GM18861 (cell line): ENCODE measurements at regions not wholly inside any gene's neighbourhood (a gene's known extent, or its start where the extent isn't known, plus 50 kb on each side); places are given as distances from the start of the nearest gene placed in this dataset.
"Not testable (repeated sequence)": the region's sequence is repeated elsewhere in the genome, so short reads cannot be mapped to it uniquely, and the experiment has no call there.

Experiments
- ATAC-seq: cut with Tn5 transposase; IDR thresholded peaks from one replicate; pipeline ENCODE4 v1.9.1; 2021; ENCODE audit not compliant: unreplicated experiment

DNA sequence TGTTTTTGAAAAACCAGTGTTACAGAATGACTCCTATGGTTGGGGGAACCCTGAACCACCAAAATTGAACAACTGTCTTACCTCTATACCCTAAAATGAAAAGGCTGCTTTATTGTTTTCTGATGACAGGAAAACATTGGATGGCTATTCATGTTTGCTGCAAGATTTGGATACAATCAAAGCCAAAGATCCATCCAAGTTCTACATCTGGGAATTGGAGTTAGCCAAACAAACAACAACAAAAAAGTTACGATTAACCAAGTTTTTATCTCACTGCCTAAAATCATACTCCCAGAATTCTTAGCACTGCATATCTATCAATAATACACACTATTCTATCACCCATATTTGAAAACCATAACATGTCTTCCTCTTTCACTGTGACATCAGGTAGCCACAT is 349.7 kb upstream of the SLC7A11 start:
- ATAC-seq, result no peak

DNA sequence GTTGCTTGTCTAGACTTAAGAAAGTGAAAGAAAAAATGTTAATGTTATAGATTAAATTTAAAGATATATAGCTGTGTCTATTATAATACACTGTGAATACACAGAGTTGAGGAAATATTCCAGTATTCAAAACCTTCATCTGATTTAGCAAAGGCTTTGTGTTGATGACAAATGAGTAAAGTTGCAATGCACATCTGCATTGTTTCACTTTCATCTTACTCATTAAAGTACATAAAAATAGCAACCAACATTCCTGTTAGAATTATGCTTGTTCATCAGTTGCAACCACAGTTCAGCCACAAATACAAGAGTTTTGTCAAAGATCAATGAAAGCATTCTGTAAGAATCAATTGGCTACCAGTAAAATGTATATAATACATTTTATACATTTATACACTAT is 346.4 kb upstream of the SLC7A11 start:
- ATAC-seq, result no peak

DNA sequence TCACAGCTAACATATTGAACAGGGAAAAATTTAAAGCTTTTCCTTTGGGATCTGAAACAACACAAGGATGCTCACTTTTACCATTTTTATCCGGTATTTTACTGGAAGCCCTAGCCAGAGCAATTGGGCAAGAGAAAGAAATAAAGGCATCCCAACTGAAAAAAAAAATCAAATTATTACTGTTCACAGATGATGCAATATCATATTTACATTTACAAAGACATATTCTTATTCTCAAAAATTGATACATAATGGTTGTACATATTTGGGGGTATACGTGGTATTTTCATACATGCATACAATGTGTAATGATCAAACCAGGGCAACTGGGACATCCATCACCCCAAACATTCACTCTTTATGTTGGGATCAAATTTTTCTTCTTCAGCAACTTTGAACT is 337.0 kb upstream of the SLC7A11 start:
- ATAC-seq, result no peak

DNA sequence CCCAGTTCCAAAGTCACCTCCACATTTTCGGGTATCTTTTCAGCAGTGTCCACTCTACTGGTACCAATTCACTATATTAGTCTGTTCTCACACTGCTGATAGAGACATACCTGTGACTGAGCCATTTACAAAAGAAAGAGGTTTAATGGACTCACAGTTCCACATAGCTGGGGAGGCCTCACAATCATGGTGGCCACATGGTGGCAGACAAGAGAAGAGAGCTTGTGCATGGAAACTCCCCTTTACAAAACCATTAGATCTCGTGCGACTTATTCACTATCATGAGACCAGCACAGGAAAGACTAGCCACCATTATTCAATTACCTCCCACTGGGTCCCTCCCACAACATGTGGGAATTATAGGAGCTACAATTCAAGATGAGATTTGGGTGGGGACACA is 335.7 kb upstream of the SLC7A11 start:
- ATAC-seq, result not testable (repeated sequence)

DNA sequence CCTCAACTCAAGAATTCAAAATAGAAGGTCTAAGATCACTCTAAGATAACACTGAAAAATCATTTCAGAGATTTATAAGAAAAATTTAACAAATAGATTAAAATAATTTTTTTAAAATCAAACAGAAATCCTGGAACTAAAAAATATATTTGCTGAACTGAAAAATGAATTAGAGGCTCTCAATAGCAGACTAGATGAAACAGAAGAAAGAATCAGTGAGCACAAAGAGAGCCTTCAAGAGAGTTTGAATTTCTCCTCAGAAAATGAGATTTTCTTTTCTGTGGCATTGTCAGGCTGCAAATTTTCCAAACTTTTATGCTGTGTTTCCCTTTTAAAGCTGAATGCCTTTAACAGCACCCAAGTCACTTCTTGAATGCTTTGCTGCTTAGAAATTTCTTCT is 335.0 kb upstream of the SLC7A11 start:
- ATAC-seq, result no peak

DNA sequence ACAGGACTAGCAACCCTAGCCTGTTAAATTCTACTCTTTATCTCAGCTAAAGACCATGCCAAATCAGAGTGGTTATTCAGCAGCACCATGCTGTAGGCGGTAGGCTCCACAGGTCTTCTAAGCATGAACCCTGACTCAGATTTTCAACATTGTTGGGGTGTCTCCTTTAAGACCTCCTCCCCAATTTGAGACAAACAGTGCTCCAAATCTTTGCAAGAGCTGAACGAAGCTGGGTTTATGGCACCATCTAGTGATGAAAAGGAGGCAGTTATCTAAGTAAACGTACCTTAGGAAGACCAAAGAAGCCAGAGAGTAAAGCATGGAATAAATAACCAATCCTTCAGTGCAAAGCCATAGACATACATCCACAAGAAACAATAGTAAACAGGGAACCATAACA is 334.5 kb upstream of the SLC7A11 start:
- ATAC-seq, result no peak

DNA sequence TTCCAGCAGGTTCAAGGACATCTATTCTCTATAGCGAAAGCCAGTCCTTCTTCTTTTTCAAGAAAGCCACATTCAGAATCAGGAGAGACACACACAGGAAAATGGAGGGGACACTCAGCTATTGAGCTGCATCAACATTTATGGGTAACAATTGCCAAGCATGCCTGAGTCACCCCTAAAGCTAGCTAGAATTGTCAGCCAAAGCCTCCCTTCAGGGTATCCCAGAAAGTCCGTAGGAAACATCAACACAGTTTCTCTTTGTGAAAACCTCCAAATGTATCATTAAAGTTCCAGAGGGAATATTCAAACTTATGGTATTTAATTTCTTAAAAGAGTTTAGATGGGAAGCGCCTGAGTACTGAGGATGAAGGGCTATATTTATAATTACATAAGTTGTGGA is 331.1 kb upstream of the SLC7A11 start:
- no peak for ATAC-seq

DNA sequence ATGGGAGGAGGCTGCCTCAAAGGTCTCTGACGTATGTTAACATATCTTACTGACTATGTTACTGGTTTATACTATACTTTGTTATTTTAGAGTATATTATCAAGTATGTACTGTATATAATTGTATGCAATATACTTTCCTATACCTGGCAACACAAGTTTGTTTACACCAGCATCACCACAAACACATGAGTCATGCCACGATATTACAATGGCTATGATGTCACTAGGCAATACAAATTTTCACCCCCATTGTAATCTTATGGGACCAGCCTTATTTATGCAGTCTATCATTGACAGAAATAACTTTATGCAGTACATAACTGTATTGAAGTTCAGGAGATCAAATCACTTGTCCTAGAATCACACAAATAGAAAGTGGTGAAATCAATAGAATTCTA is 329.9 kb upstream of the SLC7A11 start:
- no peak for ATAC-seq

DNA sequence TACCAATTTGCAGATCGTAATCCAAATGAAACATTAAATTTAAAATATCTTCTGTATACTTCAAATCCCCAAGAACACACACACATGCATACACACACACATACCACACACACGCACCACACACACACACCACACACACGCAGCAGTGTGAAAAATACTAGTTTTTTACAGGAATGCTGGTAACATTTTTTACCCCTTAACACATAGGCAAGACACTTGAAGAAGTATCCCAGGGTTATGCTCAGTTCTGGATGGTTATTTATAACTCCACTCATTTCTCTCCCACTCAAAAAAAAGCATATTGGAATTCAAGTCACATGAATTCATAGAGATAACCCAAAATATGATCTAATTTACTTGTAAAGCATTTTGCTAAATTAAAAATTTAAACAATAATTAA is 325.5 kb upstream of the SLC7A11 start:
- no peak for ATAC-seq

DNA sequence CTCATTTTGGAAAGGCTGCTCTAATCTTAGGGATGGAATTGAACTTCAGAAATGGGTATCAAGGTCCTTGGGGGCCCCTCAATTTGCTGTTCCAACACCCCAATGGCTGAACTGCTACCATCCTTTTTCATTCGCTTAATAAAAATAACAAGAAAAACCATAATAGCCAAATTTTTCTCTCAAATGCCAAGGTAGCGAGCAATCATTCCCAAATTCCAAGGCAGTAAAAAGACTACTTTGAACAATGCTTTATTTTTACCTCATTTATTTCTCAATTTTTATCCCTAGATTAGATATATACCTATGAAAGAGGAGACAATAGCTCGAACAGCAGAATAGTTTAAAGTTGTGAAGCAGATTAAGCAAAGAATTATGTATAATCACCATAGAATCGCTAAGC is 323.4 kb upstream of the SLC7A11 start:
- no peak for ATAC-seq

DNA sequence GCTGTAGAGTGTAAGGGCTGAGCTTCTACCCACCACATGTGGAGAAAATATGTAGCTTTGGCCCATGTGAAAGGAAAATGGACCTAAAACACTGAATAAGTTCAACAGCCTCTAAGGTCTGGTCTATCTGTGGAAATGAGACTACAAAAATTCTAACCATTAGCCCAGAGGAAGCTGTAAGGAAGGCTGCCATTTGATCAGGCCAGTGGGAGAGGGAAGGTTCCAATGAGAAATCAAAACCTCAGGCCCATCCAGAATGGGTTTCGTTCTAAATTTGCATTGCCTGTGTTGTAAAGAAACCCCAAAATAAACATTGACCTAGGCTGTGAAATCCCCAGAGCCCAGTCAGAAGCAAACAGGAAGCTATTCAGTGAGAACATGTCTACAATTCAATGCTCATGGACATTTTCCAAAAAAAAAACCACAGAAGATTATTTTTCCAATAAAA is 320.4 kb upstream of the SLC7A11 start:
- ATAC-seq, result no peak

DNA sequence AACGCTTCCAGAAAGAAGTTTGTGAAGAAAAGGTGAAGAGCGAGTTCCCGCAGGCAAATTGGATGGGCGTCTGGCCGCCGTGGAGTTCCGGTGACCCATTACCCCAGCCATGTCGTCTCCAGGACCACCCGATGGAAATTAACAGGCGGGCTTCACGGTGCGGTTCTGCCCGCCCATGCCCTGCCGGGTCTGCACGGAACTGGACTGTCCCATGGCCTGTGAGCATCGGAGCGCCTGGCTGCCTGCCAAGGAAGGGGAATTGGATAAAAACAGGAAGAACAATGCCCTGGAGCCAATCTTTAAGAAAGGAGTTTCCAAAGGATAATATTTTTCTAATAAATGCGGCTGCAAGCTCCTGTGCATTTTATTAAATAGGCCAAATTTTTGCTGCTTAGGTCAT is 319.8 kb upstream of the SLC7A11 start:
- no peak for ATAC-seq

DNA sequence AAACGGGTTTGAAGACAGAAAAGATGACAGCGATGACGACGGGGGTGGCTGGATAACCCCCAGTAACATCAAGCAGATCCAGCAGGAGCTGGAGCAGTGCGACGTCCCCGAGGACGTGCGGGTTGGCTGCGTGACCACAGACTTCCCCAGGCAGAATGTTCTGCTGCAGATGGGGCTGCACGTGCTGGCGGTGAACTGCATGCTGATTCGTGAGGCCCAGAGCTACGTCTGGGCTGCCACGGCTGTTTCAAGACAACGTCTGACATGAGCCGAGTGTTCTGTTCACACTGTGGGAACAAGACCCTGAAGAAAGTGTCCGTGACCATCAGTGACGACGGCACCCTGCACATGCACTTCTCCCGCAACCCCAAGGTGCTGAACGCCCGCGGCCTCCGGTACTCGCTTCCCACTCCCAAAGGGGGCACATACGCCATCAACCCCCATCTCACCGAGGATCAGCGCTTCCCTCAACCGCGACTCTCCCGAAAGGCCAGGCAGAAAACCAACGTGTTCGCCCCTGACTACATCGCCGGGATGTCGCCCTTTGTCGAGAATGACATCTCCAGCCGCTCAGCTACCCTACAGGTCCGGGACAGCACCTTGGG is 319.2 kb upstream of the SLC7A11 start:
- no peak for ATAC-seq

DNA sequence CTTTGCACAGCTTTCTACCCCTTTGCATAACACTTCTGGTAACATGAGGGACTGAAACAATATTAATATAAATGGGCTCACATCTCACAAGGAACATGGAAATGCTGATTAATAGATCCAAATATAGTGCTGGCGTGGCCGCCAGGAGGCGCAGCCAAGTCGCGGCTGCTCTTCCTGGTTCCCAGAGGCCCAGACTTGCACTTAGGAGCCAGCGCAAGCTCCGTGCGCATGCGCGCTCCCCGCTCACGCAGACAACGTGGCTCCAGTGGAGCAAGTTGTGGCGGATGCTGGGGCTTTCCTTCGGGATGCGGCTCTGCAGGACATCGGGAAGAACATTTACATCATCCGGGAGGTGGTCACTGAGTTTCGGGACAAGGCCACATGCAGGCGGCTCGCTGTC is 318.3 kb upstream of the SLC7A11 start:
- ATAC-seq, result no peak

DNA sequence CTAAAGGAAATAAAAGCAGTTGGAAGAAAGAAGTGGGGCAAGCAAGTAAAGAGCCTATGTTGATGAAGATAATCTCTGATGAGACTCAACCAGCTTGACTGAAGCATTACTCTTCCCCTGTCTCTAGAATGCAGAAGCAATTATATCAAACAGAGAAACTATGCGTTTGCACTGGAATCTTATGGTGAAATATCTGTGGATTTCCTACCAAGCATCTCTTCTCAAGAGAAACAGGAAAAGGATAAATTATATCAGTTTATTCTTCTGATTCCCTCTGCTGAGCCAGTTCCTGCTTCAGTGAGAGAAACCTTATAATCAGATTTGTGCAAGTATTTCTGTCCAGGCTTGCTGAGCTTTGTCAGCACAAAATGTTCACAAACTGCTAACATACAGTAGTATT is 316.7 kb upstream of the SLC7A11 start:
- ATAC-seq, result no peak

DNA sequence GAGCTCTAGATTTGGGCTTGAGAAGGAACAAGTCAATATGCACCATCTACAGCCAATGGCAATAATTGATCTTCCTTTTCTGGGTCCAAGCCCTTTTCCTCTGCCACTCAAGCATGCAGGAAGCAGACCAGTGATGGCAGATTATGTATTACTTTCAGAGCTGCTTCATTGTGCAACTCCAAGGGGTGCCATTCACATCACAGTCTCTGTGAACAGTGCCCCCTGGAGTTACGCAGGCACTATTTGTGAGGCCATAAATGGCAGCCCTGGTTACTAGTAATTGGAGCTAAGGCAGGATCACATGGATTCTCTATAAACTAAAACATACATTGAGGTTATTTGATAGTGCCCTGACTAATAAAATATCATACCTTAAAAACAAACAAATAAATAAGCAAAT is 313.4 kb upstream of the SLC7A11 start:
- ATAC-seq, result peak; percentile 90

DNA sequence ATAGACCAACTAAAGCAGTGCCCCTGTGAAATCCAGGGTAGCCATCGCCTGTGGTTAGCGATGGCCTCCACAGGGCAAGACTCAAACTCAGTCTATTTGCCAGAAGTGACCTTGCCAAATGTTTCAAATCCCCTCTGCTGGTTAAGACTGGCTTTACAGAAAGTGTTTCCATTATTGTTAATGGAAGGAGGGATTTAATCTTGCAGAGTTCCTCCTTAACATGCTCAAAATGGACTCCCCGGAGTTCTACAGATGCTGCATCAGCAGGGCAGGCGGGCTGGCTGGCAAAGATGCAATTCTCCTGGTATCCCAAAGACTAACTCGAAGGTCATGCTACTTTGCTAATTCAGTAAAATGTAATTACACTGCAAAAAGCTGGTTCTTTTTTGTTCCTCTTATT is 313.0 kb upstream of the SLC7A11 start:
- ATAC-seq, result no peak

DNA sequence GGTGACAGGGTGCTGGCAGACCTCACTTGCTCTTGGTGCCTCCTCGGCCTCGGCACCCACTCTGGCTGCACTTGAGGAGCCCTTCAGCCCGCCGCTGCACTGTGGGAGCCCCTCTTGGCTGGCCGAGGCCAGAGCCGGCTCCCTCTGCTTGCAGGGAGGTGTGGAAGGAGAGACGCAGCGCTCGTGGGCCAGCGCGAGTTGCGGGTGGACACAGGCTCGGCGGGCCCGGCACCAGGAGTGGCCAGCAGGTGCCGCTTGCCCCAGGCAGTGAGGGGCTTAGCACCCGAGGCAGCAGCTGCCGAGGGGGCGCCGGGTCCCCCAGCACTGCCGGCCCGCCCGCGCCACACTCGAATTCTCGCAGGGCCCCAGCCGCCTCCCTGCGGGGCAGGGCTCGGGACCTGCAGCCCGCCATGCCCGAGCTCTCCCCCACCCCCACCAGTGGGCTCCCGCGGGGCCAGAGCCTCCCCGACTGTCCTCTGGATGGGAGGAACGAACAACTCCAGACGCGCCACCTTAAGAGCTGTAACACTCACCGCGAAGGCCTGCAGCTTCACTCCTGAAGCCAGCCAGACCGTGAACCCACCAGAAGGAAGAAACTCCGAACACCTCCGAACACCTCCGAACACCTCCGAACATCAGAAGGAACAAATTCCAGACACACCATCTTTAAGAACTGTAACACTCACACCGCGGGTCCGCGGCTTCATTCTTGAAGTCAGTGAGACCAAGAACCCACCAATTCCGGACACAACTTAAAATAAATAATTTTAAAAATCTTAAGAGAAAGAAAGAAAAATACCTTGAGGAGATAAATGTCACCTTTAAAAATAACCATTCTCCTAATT is 311.1 kb upstream of the SLC7A11 start:
- no peak for ATAC-seq

DNA sequence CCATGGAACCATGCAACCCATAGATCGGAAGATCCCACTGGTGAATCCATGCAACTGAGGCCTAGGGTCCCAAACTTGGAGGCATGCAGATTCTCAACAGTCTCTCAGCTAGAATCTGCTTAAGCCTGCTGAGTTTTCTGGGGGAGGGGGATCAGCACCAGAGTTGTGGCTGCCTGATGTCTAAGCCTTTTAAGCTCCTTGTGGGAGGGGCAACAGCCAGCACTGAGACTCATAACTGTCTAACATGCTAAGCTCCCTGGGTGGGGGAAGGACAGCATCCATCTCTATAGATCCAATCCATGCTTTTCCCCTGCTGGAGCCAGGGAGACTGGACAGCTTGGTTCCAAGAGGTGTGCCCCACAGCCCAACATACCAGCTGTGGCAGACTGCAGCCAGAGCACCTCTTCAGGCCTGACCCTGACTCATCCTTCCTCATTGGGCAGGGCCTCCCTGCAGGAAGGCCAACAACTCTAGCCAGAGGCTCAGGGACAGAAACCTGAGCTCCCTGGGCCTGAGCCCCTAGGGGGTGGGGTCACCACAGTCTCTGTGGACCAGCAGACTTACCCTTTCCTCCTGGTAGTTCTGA is 300.1 kb upstream of the SLC7A11 start:
- no peak for ATAC-seq

DNA sequence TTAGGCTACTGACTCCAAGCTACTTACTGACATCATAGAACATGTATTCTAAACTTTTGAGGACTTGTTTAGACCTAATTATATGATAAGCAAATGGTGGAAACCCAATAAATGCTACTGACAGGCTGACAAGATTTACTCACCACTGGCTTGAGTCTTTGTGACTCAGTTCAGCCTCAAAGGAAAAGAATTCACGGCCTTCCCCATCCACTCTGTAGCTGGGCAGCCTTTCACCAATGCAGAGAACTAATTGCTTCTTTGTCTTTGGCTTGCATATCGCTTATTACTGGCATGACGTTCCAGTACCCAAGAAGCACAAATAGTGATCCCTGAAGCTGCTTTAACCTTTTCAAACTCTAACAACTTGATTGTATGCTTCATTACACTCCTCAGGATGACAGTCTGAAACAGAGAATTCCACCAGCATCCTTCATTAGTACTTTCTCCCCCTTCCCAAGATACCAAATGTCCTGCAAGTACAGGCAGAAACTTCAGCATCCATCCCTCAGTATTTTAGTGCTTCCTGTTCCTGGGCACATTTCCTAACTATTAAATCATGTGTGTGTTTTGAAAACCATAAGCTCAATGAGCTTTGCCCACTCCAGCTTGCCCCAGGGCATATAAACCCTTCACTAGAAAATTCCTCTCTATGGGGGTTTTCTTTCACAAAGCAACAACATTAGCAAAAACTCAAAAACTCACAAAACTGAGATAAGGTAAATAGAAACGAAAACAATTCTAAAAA is 298.1 kb upstream of the SLC7A11 start:
- ATAC-seq, result no peak

DNA sequence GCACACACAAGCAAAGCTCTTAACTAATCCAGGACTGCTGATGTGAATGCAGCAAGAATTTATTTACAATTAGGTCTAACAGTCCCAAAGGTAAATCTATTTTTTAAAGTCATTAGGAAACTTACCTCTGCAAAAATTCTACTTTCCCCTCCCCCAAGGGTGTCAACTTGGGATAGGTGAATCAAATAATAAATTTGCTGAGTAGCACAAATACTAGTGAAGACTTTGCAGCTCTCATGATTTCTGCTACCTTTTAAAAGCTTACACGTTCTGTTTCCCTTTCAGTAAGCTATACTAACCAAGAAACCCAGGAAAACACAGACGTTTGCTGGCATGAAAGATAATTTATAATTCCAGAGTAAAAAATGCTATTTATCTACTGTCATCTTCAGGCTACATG is 296.6 kb upstream of the SLC7A11 start:
- ATAC-seq, result no peak
